Activated CD8-positive, alpha-beta T cell treated with anti-CD3 and anti-CD28 coated beads, Interleukin-2, amount 10 ng/mL, durations not matched to agents 7 days and 5 days (primary cell): ENCODE measurements at regions not wholly inside any gene's neighbourhood (a gene's known extent, or its start where the extent isn't known, plus 50 kb on each side); places are given as distances from the start of the nearest gene placed in this dataset.

Source experiments
- ATAC-seq: fragments of 150-1000 bp; cut with Tn5 transposase; one replicate; pipeline ENCODE4 v1.10.0; 2021; ENCODE audit warnings: moderate library complexity
- CTCF ChIA-PET: fragments of 350-600 bp; sonication (Branson Sonifier 250); formaldehyde crosslinking; loops from one replicate; lab custom pipeline; 2021; ENCODE audit warnings: antibody characterized with exemption; lab: Charles Lee
- POLR2A ChIA-PET: fragments of 350-600 bp; sonication (Branson Sonifier 250); formaldehyde crosslinking; loops from one replicate; lab custom pipeline; 2021; ENCODE audit warnings: antibody characterized with exemption; lab: Charles Lee
- DNase-seq: peaks from one replicate; pipeline ENCODE4 v3.0.0-alpha.2; 2020
- H3K27ac Mint-ChIP-seq: one replicate; pipeline ENCODE4 v1.8.0; 2021; ENCODE audit warnings: mild to moderate bottlenecking, mixed read lengths
- H3K27me3 Mint-ChIP-seq: one replicate; pipeline ENCODE4 v1.8.0; 2021; ENCODE audit warnings: low read depth, mixed read lengths
- H3K36me3 Mint-ChIP-seq: one replicate; pipeline ENCODE4 v1.8.0; 2021; ENCODE audit warnings: low read depth, mixed read lengths
- H3K4me1 Mint-ChIP-seq: one replicate; pipeline ENCODE4 v1.8.0; 2021; ENCODE audit warnings: low read depth, mixed read lengths
- H3K4me3 Mint-ChIP-seq: one replicate; pipeline ENCODE4 v1.8.0; 2021; ENCODE audit warnings: mild to moderate bottlenecking, mixed read lengths
- H3K9me3 Mint-ChIP-seq: one replicate; pipeline ENCODE4 v1.8.0; 2022; ENCODE audit warnings: mixed read lengths; ENCODE audit not compliant: insufficient read depth

DNA sequence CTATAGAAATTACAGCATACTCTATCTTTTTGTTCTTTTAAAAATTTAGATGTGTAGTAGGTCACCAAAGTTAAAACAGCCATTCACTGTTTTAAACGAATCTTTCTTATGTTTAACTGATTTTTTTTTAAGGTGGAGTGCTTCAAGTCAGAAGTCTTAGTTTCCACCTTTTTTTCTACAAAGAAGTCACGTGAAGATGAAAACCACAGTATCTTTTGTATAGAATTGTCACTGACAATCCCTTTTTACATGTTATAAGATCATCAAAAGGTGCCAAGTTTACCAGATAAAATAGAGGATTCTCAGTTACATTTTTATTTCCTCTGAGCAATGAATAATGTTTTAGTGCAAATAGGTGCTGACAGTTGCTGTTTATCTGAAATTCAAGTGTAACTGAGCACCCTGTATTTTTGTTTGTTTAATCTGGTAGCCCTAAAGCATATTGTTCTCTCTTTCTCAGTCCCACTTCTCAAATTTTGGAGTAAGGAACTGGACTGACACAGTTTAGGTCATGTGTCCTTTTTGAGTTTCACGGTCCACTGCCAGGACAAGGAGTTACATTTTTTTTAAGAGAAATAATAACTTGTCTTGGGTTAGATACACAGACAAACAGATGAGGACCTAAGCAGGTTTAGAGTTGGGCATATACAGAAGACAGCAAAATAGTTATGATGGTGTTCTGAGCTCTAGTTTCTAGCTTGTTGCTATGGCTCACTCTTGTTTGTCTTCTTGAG lies 233.2 kb upstream of the MBL2 start:
- Mint-ChIP-seq H3K27me3 (no peaks in the 10 kb centered on the region), H3K36me3 (no peaks in the 10 kb centered on the region), H3K4me3 (no peak overlapping the region), H3K9me3 (peaks cover 4% of the 10 kb centered on the region), H3K27ac (no peak overlapping the region), H3K4me1 (no peaks in the 10 kb centered on the region)
- ATAC-seq (no peak), DNase-seq (no peak)
- ChIA-PET POLR2A (no interaction called here), CTCF (no interaction called here)

DNA sequence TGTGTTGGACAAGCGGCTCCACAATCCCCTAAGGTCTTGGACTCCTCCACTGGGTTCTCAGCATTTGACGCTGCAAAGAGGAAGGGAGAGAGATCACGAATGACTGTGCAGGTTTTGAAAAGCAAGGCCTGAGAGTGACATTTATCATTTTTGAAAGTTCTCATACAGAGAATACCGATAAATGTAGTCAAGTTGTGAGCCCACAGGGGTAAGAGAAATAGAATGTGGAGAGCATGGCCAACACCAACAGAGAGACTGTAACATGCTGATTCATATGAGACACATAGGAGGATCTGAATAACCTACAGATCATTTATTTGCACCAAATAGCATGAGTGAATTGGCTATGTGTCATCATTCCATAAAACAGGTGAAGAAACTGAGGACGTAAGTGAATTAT lies 230.5 kb upstream of the MBL2 start:
- H3K27ac Mint-ChIP-seq, result no peak overlapping the region
- no peak overlapping the region for H3K4me3 Mint-ChIP-seq
- H3K4me1 Mint-ChIP-seq, result no peaks in the 10 kb centered on the region
- no peak for ATAC-seq
- ChIA-PET CTCF (no interaction called here), POLR2A (no interaction called here)
- no peak for DNase-seq
- H3K27me3 Mint-ChIP-seq, result no peaks in the 10 kb centered on the region
- H3K36me3 Mint-ChIP-seq, result no peaks in the 10 kb centered on the region
- H3K9me3 Mint-ChIP-seq, result peaks cover 4% of the 10 kb centered on the region

DNA sequence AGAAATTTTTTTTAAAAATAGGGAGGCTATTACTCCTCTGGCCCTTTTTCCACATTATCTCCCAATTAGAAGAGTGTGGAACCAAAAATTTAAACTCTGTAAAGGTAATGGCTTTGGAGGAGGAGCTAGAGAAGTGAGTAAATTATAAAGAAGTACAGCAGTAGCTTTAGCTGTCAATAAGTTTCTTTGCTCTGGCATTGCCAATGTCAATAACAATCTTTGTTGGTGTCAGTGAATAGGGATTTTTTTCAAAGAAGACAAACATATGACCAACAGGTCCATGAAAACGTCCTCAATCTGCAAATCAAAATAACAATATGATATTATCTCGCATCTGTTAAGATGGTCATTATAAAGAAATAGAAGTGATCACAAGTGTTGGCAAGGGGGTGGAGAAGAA lies 227.1 kb upstream of the MBL2 start:
- Mint-ChIP-seq H3K27me3 (no peaks in the 10 kb centered on the region), H3K4me1 (no peaks in the 10 kb centered on the region), H3K9me3 (peaks cover 14% of the 10 kb centered on the region), H3K36me3 (no peaks in the 10 kb centered on the region), H3K4me3 (no peak overlapping the region), H3K27ac (no peak overlapping the region)
- CTCF ChIA-PET, result no interaction called here
- DNase-seq (no peak), ATAC-seq (no peak)
- POLR2A ChIA-PET, result no interaction called here

DNA sequence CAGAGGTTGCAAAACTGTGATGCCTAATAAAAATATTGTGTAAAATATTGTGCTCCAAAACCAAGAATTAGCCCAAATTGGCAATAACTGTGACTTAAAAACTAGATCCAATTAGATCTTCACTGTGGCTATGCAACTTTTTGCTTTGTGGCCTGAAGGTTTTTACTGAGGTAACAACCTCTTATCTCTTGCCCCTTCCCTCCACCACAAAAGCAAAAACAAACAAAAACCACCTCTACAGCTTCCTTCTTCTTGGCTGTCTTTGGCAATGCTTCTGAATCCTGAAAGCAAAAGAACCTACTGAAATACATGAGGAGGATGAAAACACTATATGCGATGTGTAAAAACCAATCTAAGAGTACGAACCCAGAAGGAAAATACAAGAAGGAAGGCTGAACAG lies 226.7 kb upstream of the MBL2 start:
- ChIA-PET POLR2A (no interaction called here), CTCF (no interaction called here)
- peaks cover 14% of the 10 kb centered on the region for H3K9me3 Mint-ChIP-seq
- no peaks in the 10 kb centered on the region for H3K36me3 Mint-ChIP-seq
- H3K27ac Mint-ChIP-seq, result no peak overlapping the region
- DNase-seq, result no peak
- H3K27me3 Mint-ChIP-seq, result no peaks in the 10 kb centered on the region
- no peak overlapping the region for H3K4me3 Mint-ChIP-seq
- ATAC-seq, result no peak
- H3K4me1 Mint-ChIP-seq, result no peaks in the 10 kb centered on the region

DNA sequence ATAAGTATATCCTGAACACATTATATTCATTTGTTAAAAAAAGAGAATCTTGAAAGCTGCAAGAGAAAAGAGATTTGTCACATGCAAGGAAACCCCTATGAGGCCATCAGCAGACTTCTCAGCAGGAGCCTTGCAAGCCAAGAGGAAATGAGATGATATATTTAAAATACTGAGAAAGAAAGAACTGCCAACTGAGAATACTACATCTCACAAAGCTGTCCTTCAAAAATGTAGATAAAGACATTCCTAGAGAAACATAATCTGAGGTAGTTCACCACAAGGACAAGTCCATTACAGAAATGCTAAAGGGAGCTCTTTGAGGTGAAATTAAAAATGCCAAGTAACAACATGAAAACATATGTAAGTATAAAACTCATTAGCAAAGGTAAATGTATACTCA lies 224.4 kb upstream of the MBL2 start:
- ChIA-PET POLR2A (no interaction called here), CTCF (no interaction called here)
- no peak for ATAC-seq
- Mint-ChIP-seq H3K27me3 (no peaks in the 10 kb centered on the region), H3K36me3 (no peaks in the 10 kb centered on the region), H3K4me1 (no peaks in the 10 kb centered on the region), H3K4me3 (no peak overlapping the region), H3K9me3 (peaks cover 14% of the 10 kb centered on the region), H3K27ac (no peak overlapping the region)
- DNase-seq, result no peak

DNA sequence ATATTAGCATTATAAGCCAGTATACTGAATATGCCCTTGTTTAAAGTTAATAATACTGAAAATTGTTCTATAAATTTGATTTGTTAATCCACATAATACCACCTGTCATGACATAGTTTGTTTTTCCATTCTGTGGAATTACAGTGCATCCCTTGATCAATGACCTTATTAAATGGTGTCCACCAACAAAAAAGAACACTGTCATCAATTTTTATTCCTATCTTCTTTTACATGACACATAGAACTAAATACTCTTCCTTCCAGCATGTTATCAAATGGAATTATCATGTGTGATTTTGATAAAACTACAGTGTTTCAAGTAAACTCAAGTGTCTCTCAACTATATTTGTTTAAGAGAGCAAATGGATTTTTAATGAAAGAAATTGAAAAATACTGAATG lies 221.8 kb upstream of the MBL2 start:
- Mint-ChIP-seq H3K4me1 (no peaks in the 10 kb centered on the region), H3K27me3 (no peaks in the 10 kb centered on the region), H3K4me3 (no peak overlapping the region), H3K27ac (no peak overlapping the region), H3K9me3 (peaks cover 14% of the 10 kb centered on the region), H3K36me3 (no peaks in the 10 kb centered on the region)
- ChIA-PET CTCF (no interaction called here), POLR2A (no interaction called here)
- no peak for DNase-seq
- ATAC-seq, result no peak

DNA sequence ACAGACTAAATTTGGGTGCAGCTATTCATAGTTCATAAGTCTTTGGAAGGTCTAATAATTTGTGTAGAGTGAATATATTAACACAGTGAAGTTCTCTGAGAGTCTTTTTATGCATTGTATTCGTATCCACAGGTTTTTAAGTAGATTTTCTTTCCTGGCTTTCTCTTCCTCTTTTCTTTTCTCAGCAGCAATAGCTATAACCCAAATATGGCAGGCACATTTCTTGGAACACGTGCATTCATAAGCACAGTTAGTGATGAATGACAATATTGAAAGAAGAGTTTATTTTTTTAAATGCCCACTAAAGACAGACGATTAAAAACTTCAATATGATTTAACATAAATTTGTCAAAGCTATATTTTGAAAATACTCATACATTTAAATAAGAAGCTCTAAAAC lies 220.5 kb upstream of the MBL2 start:
- Mint-ChIP-seq H3K4me3 (no peak overlapping the region), H3K9me3 (peaks cover 11% of the 10 kb centered on the region), H3K4me1 (no peaks in the 10 kb centered on the region), H3K36me3 (no peaks in the 10 kb centered on the region), H3K27ac (no peak overlapping the region), H3K27me3 (no peaks in the 10 kb centered on the region)
- ChIA-PET CTCF (no interaction called here), POLR2A (no interaction called here)
- no peak for DNase-seq
- ATAC-seq, result no peak

DNA sequence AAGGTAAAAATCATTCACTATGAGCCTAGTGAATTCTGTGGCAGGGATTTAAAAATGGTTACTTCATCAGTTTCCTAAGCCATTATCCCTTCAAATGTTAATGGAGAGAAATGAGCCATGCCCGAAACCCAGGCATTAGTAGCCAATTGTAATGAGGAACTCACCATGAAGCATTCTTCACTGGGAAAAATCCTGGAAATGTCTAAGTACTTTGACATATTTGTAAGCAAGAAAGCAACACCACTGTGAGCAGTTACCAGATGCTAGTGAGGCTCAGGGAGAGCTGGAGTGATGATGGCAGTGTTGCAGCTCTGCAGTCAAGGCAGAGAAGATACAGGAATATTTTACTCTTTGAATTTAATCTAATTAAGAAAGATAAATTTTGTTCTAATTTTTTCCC lies 220.0 kb upstream of the MBL2 start:
- CTCF ChIA-PET, result no interaction called here
- Mint-ChIP-seq H3K9me3 (peaks cover 5% of the 10 kb centered on the region), H3K4me3 (no peak overlapping the region), H3K4me1 (no peaks in the 10 kb centered on the region), H3K27ac (no peak overlapping the region), H3K27me3 (no peaks in the 10 kb centered on the region), H3K36me3 (no peaks in the 10 kb centered on the region)
- POLR2A ChIA-PET, result no interaction called here
- DNase-seq (no peak), ATAC-seq (no peak)

DNA sequence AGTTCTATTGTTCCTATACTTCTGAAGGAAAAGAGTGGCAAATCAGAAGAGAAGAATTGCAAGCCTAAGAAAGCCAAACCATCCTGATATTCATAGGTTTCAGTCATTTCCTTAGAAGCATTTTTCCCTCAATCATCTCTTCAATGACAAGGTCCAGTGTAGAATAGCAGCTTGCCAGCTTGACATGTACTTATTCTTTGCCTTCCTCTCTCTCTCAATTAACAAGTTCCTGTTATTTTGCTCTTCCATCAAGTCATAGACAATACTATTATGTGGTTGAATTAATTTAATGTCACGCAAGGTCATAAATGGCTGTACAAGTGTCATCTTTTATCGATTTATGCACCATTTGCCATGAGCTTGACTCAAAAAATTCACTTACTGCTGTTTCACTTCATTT lies 216.3 kb upstream of the MBL2 start:
- no peak for ATAC-seq
- Mint-ChIP-seq H3K27ac (no peak overlapping the region), H3K4me1 (no peaks in the 10 kb centered on the region), H3K36me3 (no peaks in the 10 kb centered on the region), H3K9me3 (no peaks in the 10 kb centered on the region), H3K27me3 (no peaks in the 10 kb centered on the region), H3K4me3 (no peak overlapping the region)
- ChIA-PET CTCF (no interaction called here), POLR2A (no interaction called here)
- DNase-seq, result no peak

DNA sequence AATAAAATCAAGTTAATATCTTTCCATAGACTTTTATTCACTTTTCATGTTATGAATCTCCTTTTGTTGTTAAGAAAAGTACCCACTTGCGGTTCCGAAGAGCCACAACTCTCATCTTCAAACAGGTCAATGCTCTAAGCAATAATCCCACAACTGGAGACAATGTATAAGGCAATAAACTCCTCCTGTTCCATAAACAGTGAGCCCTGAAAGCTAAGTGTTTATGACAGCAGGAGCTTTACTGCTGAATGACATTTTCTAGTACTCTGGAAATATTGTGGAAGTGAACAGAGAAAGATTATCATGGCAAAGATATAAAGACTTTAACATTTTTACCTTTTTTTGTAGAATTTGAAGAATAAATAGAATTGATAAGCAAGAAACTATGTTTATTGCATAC lies 213.5 kb upstream of the MBL2 start:
- H3K4me3 Mint-ChIP-seq, result no peak overlapping the region
- POLR2A ChIA-PET, result no interaction called here
- no peaks in the 10 kb centered on the region for H3K27me3 Mint-ChIP-seq
- no peaks in the 10 kb centered on the region for H3K4me1 Mint-ChIP-seq
- ATAC-seq (no peak), DNase-seq (no peak)
- CTCF ChIA-PET, result no interaction called here
- H3K27ac Mint-ChIP-seq, result no peak overlapping the region
- H3K9me3 Mint-ChIP-seq, result no peaks in the 10 kb centered on the region
- H3K36me3 Mint-ChIP-seq, result no peaks in the 10 kb centered on the region

DNA sequence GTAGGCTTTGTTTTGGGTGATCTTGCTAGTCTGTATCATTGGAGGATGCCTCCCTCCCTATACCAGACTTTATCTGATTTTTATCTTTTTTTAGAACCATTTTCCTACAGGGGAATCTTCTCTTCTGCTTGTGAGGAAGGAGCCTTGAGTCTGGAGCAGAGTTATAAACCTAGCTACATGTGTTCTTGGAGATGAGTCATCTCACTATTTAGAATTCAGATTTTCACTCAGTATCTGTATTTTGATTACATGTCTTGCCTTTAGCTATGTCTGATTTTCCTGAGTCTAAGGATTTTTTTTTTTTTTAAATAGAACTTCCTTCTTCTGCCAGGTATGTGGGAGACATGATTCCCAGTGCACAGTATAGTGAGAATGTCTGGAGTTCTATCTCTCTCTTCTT lies 211.6 kb upstream of the MBL2 start:
- H3K27me3 Mint-ChIP-seq, result no peaks in the 10 kb centered on the region
- POLR2A ChIA-PET, result no interaction called here
- CTCF ChIA-PET, result no interaction called here
- ATAC-seq, result no peak
- H3K9me3 Mint-ChIP-seq, result no peaks in the 10 kb centered on the region
- no peak overlapping the region for H3K27ac Mint-ChIP-seq
- H3K36me3 Mint-ChIP-seq, result no peaks in the 10 kb centered on the region
- DNase-seq, result no peak
- H3K4me1 Mint-ChIP-seq, result no peaks in the 10 kb centered on the region
- no peak overlapping the region for H3K4me3 Mint-ChIP-seq

DNA sequence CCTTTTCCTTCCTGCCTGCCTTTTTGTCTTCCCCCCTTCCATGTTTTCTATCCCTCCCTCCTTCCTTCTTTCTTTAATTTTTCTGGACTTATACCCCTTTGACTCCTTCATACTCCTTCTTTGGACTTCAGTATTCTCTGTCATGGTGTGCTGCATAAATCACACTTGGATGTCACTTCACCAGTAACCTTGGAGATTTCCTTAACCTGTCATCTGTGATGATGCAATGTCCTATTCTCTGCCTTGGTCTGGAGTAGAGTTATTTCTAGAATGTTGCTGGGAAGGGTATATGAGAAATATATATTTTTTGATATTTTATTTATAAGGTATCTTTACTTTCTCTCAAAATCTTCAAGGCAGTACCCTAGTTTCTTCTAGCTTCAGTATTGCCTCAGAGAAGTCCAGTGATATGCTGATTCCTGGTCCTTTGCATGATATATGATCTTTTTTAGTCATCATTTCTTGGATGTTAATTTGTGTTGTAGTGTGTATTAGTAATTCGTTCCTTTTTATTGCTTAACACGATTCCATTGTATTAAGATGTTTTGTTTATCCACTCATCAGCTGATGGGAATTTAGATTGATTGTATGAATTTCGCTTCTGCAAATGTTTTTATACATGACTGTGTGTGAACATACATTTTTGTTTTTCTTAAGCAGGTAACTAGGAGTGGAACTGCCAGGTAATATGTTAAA lies 206.9 kb upstream of the MBL2 start:
- ATAC-seq, result no peak
- Mint-ChIP-seq H3K9me3 (no peaks in the 10 kb centered on the region), H3K4me1 (no peaks in the 10 kb centered on the region), H3K36me3 (no peaks in the 10 kb centered on the region), H3K4me3 (no peak overlapping the region), H3K27me3 (no peaks in the 10 kb centered on the region), H3K27ac (no peak overlapping the region)
- ChIA-PET POLR2A (no interaction called here), CTCF (no interaction called here)
- DNase-seq, result no peak

DNA sequence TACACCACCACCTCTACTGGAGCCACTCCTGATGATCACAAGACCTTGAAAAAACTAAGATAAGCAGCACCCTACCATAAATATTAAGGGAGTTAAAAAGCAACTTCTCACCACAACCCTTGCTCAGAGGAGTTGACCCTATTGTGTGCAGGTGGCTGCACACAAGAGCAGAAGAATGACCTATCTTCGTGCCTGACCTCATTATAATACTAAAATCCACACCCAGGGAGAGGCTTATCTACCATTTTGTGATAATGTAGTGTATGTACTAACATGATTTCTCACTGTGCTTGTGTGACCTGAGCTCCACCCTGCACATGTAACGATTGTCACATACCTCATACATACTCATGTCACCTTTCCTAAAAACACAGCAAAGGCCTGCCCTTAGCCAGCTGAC lies 205.0 kb upstream of the MBL2 start:
- Mint-ChIP-seq H3K36me3 (no peaks in the 10 kb centered on the region), H3K4me3 (no peak overlapping the region), H3K9me3 (no peaks in the 10 kb centered on the region), H3K27me3 (no peaks in the 10 kb centered on the region), H3K27ac (no peak overlapping the region), H3K4me1 (no peaks in the 10 kb centered on the region)
- DNase-seq (no peak), ATAC-seq (no peak)
- ChIA-PET CTCF (no interaction called here), POLR2A (no interaction called here)
